ENCODE measurements at regions not wholly inside any gene's neighbourhood (a gene's known extent, or its start where the extent isn't known, plus 50 kb on each side); places are given as distances from the start of the nearest gene placed in this dataset.

GRCh38 chr4:62619971-62620370, 1419.8 kb downstream of the ADGRL3 start:
- TF ChIP-seq CTCF (IDR thresholded peaks at IDR 0.05) (no peak), POLR2A (IDR thresholded peaks at IDR 0.05) (no peak)

Measured in esophagus squamous epithelium (tissue), 4 donors.